ENCODE measurements at regions not wholly inside any gene's neighbourhood (a gene's known extent, or its start where the extent isn't known, plus 50 kb on each side); places are given as distances from the start of the nearest gene placed in this dataset.

DNA sequence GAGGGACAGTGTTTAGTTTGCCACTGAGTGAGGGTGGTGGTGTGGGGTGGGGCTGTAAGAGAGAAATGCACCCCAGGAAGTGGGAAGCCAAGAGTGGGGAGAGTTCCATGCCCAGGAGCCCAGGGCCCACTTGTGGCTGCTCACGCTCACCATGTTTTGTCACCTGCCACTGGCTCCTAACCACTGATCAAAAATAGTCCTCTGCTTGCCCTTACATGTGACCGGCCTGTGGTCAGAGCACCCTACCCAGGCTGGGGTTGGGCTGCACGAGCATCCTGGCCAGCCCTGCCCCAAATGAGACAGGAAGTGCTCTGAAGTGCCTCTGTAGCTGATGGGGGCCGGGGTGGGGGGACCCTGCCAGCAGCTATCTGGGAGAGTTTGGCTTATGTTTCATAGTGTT, 216.3 kb downstream of the RPLP1 start:
- Histone ChIP-seq H4K8ac (ENCODE audit: low read depth in 2 of 2, low read length in 2 of 2) (no peak overlapping the region), H4K20me1 (ENCODE audit: insufficient read depth, low read length) (no peaks in the 10 kb centered on the region), H3K36me3 (ENCODE audit: control insufficient read depth, insufficient read depth, low read length) (no peaks in the 10 kb centered on the region), H3K23ac (ENCODE audit: low read depth, low read length) (no peak overlapping the region), H2BK5ac (ENCODE audit: low read depth, low read length, poor library complexity, severe bottlenecking) (no peak overlapping the region), H3K9ac (ENCODE audit: low read depth, low read length) (no peak overlapping the region), H3K18ac (ENCODE audit: low read depth, low read length) (no peak overlapping the region), H2BK20ac (ENCODE audit: low read depth, low read length) (no peak overlapping the region), H2BK15ac (ENCODE audit: low read depth, low read length) (no peak overlapping the region), H2BK120ac (ENCODE audit: low read depth, low read length) (no peak overlapping the region), H2AK9ac (replicated peaks; ENCODE audit: low read depth, low read length, poor library complexity) (no peak overlapping the region), H2AFZ (replicated peaks; ENCODE audit: low read length, poor library complexity) (no peak overlapping the region), H2AK5ac (ENCODE audit: low read depth, low read length) (no peak overlapping the region), H3K9me1 (ENCODE audit: insufficient read depth, low read length) (no peaks in the 10 kb centered on the region), H3K27me3 (ENCODE audit: control insufficient read depth, insufficient read depth, low read length) (peaks cover 77% of the 10 kb centered on the region), H3K4me1 (ENCODE audit: control insufficient read depth, insufficient read depth, low read length) (no peaks in the 10 kb centered on the region), H3K56ac (ENCODE audit: extremely low read depth, insufficient read depth, low read length) (no peak overlapping the region), H3K79me1 (ENCODE audit: low read depth in 1 of 2, low read length in 2 of 2) (no peaks in the 10 kb centered on the region), H3K4me3 (ENCODE audit: insufficient read depth, low read depth, low read length) (no peak overlapping the region), H3K4me2 (ENCODE audit: low read depth, low read length) (no peak overlapping the region), H3K14ac (replicated peaks; ENCODE audit: low read depth, low read length) (no peak overlapping the region), H3K9me3 (ENCODE audit: control insufficient read depth, insufficient read depth, low read length) (no peaks in the 10 kb centered on the region), H3K27ac (ENCODE audit: insufficient read depth, low read length) (no peak overlapping the region), H3K4ac (ENCODE audit: low read depth, low read length) (no peak overlapping the region), H4K5ac (ENCODE audit: low read depth, low read length) (no peak overlapping the region), H4K91ac (ENCODE audit: insufficient read depth, low read depth, low read length) (no peak overlapping the region)
- in situ Hi-C loops (cut with MboI; ENCODE audit: low sequenced_read_pairs): no loop called here
- ChIA-PET POLR2A (ENCODE audit: unreplicated experiment) (no interaction called here), CTCF (no interaction called here)
- no CpG with 5 or more reads among the region's 4 CpGs for WGBS, 2 experiments (ENCODE audit: extremely low coverage in 2 of 2, insufficient read length in 1 of 2)
- no TSS peak for BruUV-seq (replicated peaks)
- ATAC-seq (ENCODE audit: low read depth) (no peak), DNase-seq (no peak)
- TF ChIP-seq, protein P1, sequence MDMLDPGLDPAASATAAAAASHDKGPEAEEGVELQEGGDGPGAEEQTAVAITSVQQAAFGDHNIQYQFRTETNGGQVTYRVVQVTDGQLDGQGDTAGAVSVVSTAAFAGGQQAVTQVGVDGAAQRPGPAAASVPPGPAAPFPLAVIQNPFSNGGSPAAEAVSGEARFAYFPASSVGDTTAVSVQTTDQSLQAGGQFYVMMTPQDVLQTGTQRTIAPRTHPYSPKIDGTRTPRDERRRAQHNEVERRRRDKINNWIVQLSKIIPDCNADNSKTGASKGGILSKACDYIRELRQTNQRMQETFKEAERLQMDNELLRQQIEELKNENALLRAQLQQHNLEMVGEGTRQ (IDR thresholded peaks at IDR 0.05; ENCODE audit: low read depth, low read length): no peak
- no peak for TF ChIP-seq BHLHE40 (IDR thresholded peaks at IDR 0.05; ENCODE audit: low read depth, low read length)
- no peak for TF ChIP-seq SMC3 (IDR thresholded peaks at IDR 0.05; ENCODE audit: low read depth, low read length)
- no peak for TF ChIP-seq RFX5 (IDR thresholded peaks at IDR 0.05; ENCODE audit: low read depth, low read length)
- TF ChIP-seq CEBPB (IDR thresholded peaks at IDR 0.05; ENCODE audit: low read depth, low read length): no peak
- TF ChIP-seq CHD1 (IDR thresholded peaks at IDR 0.05; ENCODE audit: low read depth, low read length): no peak
- TF ChIP-seq, protein P2, sequence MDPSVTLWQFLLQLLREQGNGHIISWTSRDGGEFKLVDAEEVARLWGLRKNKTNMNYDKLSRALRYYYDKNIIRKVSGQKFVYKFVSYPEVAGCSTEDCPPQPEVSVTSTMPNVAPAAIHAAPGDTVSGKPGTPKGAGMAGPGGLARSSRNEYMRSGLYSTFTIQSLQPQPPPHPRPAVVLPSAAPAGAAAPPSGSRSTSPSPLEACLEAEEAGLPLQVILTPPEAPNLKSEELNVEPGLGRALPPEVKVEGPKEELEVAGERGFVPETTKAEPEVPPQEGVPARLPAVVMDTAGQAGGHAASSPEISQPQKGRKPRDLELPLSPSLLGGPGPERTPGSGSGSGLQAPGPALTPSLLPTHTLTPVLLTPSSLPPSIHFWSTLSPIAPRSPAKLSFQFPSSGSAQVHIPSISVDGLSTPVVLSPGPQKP (IDR thresholded peaks at IDR 0.05; ENCODE audit: borderline replicate concordance, low read depth, low read length): no peak
- TF ChIP-seq RCOR1 (IDR thresholded peaks at IDR 0.05; ENCODE audit: insufficient replicate concordance, low read length): no peak
- no peak for TF ChIP-seq POLR2A (IDR thresholded peaks at IDR 0.05; ENCODE audit: low read depth, low read length)
- TF ChIP-seq MAFK (IDR thresholded peaks at IDR 0.05; ENCODE audit: low read depth, low read length): no peak
- no peak for TF ChIP-seq MAZ (IDR thresholded peaks at IDR 0.05; ENCODE audit: borderline replicate concordance, low read depth, low read length)
- TF ChIP-seq, protein P3, sequence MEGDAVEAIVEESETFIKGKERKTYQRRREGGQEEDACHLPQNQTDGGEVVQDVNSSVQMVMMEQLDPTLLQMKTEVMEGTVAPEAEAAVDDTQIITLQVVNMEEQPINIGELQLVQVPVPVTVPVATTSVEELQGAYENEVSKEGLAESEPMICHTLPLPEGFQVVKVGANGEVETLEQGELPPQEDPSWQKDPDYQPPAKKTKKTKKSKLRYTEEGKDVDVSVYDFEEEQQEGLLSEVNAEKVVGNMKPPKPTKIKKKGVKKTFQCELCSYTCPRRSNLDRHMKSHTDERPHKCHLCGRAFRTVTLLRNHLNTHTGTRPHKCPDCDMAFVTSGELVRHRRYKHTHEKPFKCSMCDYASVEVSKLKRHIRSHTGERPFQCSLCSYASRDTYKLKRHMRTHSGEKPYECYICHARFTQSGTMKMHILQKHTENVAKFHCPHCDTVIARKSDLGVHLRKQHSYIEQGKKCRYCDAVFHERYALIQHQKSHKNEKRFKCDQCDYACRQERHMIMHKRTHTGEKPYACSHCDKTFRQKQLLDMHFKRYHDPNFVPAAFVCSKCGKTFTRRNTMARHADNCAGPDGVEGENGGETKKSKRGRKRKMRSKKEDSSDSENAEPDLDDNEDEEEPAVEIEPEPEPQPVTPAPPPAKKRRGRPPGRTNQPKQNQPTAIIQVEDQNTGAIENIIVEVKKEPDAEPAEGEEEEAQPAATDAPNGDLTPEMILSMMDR (conservative IDR thresholded peaks at IDR 0.05; ENCODE audit: low read depth, low read length): no peak
- no peak for TF ChIP-seq MXI1 (IDR thresholded peaks at IDR 0.05; ENCODE audit: borderline replicate concordance, low read depth, low read length)
- TF ChIP-seq RAD21 (IDR thresholded peaks at IDR 0.05; ENCODE audit: low read length): no peak
- TF ChIP-seq FOS (IDR thresholded peaks at IDR 0.05; ENCODE audit: low read depth, low read length): no peak
- TF ChIP-seq NFE2L2 (IDR thresholded peaks at IDR 0.05; ENCODE audit: low read depth, low read length): no peak
- intact Hi-C loops (cut with micrococcal nuclease): no loop called here
- dilution Hi-C loops (cut with HindIII; ENCODE audit: low sequenced_read_pairs, unreplicated experiment): no loop called here
